ENCODE measurements at regions not wholly inside any gene's neighbourhood (a gene's known extent, or its start where the extent isn't known, plus 50 kb on each side); places are given as distances from the start of the nearest gene placed in this dataset.

- no peak for DNase-seq (ENCODE audit: low read depth)
Measured at GRCh38 chr12:24223926-24224325, 274.5 kb upstream of the SOX5 start.

DNA sequence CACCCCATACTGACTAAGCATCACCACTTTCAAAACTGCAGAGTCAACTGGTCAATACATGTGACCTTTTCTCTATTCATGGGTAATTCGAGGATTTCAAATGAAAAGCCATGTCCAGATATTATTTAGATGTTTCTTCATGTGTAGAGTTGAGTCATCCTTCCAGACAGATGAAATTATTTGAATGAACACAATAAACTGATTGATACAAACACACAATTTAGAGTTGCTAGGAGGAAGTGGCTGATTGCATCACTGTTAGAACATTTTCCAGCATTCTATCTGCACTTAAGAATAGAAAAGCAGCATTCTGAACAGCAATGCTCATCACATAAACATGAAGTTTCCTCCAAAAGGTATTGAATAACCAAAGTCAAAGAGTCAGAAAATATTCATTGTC lies 273.5 kb upstream of the SOX5 start:
- DNase-seq (ENCODE audit: low read depth): no peak

GRCh38 chr12:24212496-24212895 lies 263.0 kb upstream of the SOX5 start:
- DNase-seq (ENCODE audit: low read depth): no peak

GRCh38 chr12:24206621-24207020 lies 257.2 kb upstream of the SOX5 start:
- no peak for DNase-seq (ENCODE audit: low read depth)

- DNase-seq (ENCODE audit: low read depth): no peak
Measured at GRCh38 chr12:24201258-24201970, 251.9 kb upstream of the SOX5 start.

DNA sequence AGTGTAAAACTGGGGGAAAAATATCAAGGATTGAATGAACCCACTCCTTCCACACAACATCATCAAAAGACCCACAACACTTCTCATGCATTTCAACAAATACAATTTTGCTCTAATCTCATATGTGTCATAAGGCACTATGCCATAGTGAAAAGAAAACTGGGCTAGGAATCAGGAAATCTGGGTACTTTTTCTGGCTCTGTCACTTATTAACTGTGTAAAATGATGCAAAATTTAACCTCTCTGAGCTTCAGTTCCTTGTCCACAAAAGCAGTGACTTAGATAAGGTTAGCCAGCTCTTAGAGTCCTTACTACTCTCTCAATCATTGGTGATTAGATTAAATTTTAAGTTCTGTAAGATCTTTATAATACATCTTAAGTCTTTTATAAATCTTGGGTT lies 250.5 kb upstream of the SOX5 start:
- DNase-seq (ENCODE audit: low read depth): no peak

DNA sequence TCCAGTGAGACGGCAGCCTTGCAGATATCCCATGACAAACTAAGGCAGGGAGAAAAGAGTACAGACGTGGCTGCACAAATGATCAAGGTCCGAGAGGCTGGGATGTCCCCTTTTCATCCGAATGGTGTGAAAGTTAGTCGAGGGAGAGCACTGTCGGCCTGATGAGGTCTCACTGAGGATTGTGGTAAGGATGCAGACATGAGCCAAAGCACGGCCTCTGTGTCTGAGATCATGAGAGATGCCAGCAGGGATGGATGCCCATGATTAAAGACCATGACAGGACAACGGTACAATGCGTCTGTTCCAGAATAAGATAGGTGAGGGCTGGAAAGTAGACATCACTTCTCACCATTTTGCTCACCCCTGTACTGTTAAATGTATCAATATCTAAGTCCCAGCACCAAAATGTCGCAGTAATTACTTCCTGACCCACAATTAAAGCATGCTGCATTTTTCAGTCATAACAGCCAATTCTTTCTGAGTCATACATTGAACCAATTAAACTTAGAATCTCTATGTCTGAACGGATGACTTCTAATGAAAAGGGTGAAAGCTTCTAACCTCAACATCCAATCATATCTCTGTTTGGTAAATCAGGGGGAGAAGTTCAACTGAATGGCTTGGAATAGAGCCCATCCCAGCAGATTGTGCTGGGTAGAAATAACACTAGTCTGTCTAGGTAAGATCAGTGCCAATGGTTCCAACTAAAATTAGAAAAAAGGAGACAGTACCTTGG lies 249.6 kb upstream of the SOX5 start:
- DNase-seq (ENCODE audit: low read depth): no peak

- DNase-seq (ENCODE audit: low read depth): no peak
Measured at GRCh38 chr12:24198070-24198469, 248.6 kb upstream of the SOX5 start.

DNA sequence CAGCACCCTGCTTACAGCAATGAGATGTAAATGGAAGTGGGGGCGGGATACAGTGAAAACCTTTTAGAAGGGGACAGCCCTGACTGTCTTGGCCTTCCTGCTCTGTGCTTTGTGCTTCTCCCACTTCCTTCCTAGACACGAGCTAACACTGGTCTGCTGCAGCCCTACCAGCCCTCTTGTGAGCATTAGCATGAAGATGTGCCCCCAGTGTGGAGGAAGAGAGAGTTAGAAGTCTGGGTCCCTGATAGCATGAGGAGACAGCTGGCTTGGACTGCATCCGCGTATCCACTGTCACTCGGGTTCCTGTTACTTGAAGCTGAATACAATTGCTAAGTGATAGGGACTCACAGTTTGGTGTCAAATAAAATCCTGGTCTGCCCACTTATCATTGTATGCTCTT lies 248.1 kb upstream of the SOX5 start:
- no peak for DNase-seq (ENCODE audit: low read depth)

GRCh38 chr12:24195063-24195462 lies 245.6 kb upstream of the SOX5 start:
- DNase-seq (ENCODE audit: low read depth): no peak

- no peak for DNase-seq (ENCODE audit: low read depth)
Measured at GRCh38 chr12:24191117-24191516, 241.6 kb upstream of the SOX5 start.

GRCh38 chr12:24185782-24186181 lies 236.3 kb upstream of the SOX5 start:
- DNase-seq (ENCODE audit: low read depth): no peak

DNA sequence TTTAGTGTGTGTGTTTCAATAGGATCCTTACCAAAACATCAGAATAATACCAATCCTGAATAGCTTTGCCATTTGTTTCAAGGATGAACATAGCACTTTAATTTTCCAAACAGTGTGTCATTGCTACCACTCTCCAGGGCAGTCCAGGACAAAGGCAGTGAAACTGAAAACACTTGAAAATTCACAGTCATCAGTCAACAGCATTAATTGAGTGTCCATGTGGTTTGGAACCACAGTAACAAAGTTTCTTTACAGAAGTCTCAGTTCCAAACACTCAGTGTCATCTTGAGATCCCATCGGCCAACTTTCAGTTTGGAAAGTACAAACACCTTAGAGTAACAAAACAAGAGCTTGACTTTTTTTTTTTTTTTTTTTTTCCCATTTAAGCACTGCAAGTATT lies 228.4 kb upstream of the SOX5 start:
- DNase-seq (ENCODE audit: low read depth): no peak

- no peak for DNase-seq (ENCODE audit: low read depth)
Measured at GRCh38 chr12:24175929-24176328, 226.5 kb upstream of the SOX5 start.

- no peak for DNase-seq (ENCODE audit: low read depth)
Measured at GRCh38 chr12:24175284-24175683, 225.8 kb upstream of the SOX5 start.

DNA sequence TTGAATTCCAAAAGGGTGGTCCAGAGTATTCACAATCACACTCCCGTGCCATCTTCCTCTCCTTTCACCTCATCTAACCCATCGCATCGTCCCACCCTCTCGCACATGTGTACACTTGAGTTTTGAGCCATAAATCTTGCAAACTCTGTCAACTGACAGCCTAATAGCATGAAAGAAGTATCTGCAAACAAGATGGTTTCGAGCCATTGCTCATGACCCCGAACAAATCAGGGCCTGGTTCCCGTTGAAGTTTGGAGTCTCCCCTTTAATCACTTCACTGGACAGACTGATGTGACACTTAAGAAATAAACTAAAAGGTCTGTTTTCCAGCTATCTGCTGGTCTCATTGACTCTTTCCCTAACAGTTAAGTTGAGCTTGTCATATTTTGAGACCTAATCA lies 223.6 kb upstream of the SOX5 start:
- DNase-seq (ENCODE audit: low read depth): no peak

DNA sequence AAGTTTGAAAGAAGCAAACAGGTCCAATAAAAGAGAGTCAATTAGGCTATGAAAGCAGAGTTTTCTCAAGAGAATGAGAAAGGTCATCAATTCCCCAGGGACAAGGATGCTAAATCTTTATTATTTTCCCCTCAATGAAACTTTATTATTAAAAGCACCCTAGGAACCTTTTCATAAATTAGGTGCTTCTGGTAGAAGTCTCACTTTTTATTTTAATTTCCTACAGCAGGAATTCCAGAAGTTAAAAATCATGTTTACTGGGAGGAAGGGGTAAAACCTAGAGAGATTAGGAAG lies 223.2 kb upstream of the SOX5 start:
- no peak for DNase-seq (ENCODE audit: low read depth)

DNA sequence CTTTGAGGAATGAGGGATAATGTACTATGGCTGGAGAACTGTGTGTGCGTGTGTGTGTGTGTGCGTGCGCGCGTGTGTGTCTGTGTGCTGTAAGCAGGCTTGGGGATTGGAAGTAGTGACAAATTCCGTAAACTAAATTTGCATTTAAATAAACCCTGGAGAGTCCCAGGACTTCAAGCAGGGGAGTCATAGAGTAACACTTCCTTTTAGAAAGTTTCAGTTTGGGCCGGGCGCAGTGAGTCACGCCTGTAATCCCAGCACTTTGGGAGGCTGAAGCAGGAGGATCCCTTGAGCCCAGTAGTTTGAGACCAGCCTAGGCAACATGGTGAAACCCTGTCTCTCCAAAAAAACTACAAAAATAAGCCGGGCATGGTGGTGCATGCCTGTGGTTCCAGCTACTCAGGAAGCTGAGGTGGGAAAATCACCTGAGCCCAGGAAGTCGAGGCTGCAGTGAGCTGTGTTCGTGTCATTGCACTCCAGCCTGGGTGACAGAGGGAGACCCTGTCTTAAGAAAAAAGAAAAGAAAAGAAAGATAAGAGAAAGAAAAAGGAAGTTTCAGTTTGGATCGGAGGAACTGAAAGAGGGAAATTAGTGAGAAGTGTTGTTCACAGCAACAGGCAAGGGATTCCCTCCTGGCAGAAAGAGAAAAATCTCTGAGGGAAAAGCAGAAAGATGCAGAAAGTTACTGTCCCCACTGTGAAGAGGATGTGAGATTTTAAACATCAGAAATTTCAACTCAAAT lies 222.7 kb upstream of the SOX5 start:
- DNase-seq (ENCODE audit: low read depth): no peak

DNA sequence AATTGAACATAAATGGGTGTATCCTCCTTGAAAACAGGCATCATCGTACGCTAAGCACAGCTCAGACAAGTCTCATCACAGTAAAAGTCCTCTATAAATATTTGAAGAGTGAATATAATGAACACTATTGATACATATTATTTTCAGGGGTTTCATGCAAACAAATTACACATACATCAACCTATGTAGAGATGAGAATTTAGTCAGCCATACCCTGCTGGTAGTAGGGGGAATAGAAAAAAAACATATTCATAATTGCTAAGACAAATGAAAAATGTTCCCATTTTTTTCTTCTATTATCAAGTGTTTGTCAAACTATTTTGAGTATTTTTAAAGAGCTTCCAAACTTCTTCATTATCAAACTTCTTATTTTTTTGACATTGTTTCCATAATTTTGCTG lies 205.6 kb upstream of the SOX5 start:
- no peak for DNase-seq (ENCODE audit: low read depth)

GRCh38 chr12:24153079-24153478 lies 203.6 kb upstream of the SOX5 start:
- DNase-seq (ENCODE audit: low read depth): no peak

GRCh38 chr12:24152270-24152669 lies 202.8 kb upstream of the SOX5 start:
- DNase-seq (ENCODE audit: low read depth): no peak

GRCh38 chr12:24143928-24144327 lies 194.5 kb upstream of the SOX5 start:
- DNase-seq (ENCODE audit: low read depth): no peak

DNA sequence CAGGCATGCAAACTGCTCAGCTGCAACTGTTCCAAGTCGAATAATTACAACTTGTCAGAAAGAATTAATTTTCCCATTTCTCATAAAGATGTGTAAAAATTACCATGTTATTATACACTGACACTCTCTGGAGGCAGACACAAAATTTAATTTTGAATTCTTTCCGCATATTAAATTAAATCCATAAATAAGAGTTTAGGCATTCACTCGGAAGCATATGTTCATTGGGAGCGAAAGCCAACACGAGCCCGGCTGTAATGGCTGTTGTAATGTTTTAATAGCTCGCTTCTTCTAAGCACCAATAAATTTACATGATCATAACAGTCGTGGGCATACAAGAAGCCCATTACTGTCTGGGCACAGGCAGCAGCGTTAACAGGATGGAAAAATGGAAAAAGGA lies 189.6 kb upstream of the SOX5 start:
- no peak for DNase-seq (ENCODE audit: low read depth)

Measured in activated T-helper 9 cell treated with anti-CD3 and anti-CD28 coated beads, Interleukin-2, amount 50 U/mL, for 16 hours (primary cell).